GM12878 (cell line): ENCODE measurements at regions not wholly inside any gene's neighbourhood (a gene's known extent, or its start where the extent isn't known, plus 50 kb on each side); places are given as distances from the start of the nearest gene placed in this dataset.

Experiments
- ATAC-seq: fragments of 200-7000 bp; cut with Tn5 transposase; 3 replicates; pipeline ENCODE4 v1.9.1; 2020; ENCODE audit warnings: mild to moderate bottlenecking, moderate library complexity
- BruUV-seq: library from RNA; stranded (reverse); fragments of 400-500 nt; replicated peaks from 2 replicates; lab custom pipeline; 2021; lab: Mats Ljungman, UMichigan
- CTCF ChIA-PET: fragments of 300-600 bp; sonication (Branson Sonifier 250); formaldehyde crosslinking; extraction: SDS; loops from one replicate; lab custom pipeline; 2021; ENCODE audit warnings: inconsistent platforms; lab: Yijun Ruan, JAX
- POLR2A ChIA-PET: fragments of 350-600 bp; formaldehyde crosslinking; extraction: SDS; loops from one replicate; lab custom pipeline; 2021; ENCODE audit warnings: inconsistent platforms; lab: Charles Lee
- RAD21 ChIA-PET: fragments of 300-600 bp; sonication (Branson Sonifier 250); formaldehyde crosslinking; loops from one replicate; lab custom pipeline; 2023; ENCODE audit warnings: antibody characterized with exemption; ENCODE audit not compliant: unreplicated experiment; lab: Charles Lee
- SMC1A ChIA-PET: fragments of 300-600 bp; sonication (Branson Sonifier 250); formaldehyde crosslinking; loops from one replicate; lab custom pipeline; 2023; ENCODE audit not compliant: unreplicated experiment, uncharacterized antibody; lab: Charles Lee
- DNase-seq: peaks from one replicate; pipeline ENCODE4 v3.0.0-alpha.2; 2011; ENCODE audit warnings: low read depth, low spot score
- FAIRE-seq: peaks from 3 replicates; lab custom pipeline; 2011; peaks lifted over from hg19 to GRCh38; lab: Jason Lieb, UNC
- H2AFZ ChIP-seq: 2 replicates; pipeline ENCODE4 v1.6.0; 2011; ENCODE audit warnings: low read depth, low read length, control low read depth; ENCODE audit not compliant: control insufficient read depth
- H3K27ac ChIP-seq: 2 replicates; pipeline ENCODE4 v1.5.1; 2011; ENCODE audit warnings: control low read depth; ENCODE audit not compliant: control insufficient read depth, insufficient read depth
- H3K27me3 ChIP-seq, 2 experiments: replicated peaks in 1 of 2; 2 replicates each; pipeline versions ENCODE4 v1.6.0 to v1.6.1; 2011; ENCODE audit warnings: low read length in 1 of 2; ENCODE audit not compliant: control insufficient read depth in 2 of 2, insufficient read depth in 2 of 2
- H3K36me3 ChIP-seq, 2 experiments: 2 replicates each; pipeline ENCODE4 v1.5.1; 2011; ENCODE audit warnings: low read length in 1 of 2; ENCODE audit not compliant: control insufficient read depth in 2 of 2, insufficient read depth in 2 of 2
- H3K4me1 ChIP-seq: 2 replicates; pipeline ENCODE4 v1.6.1; 2011; ENCODE audit warnings: mild to moderate bottlenecking, low read length, moderate library complexity, mixed read lengths; ENCODE audit not compliant: control insufficient read depth, insufficient read depth
- H3K4me2 ChIP-seq: 2 replicates; pipeline ENCODE4 v1.6.0; 2011; ENCODE audit warnings: control low read depth; ENCODE audit not compliant: control insufficient read depth, insufficient read depth
- H3K4me3 ChIP-seq: fragments of 200-600 bp; sonication (generic); 2 replicates; pipeline ENCODE4 v1.5.1; 2016
- H3K79me2 ChIP-seq: 2 replicates; pipeline ENCODE4 v1.6.0; 2011; ENCODE audit warnings: low read length; ENCODE audit not compliant: control insufficient read depth, insufficient read depth
- H3K9ac ChIP-seq: 2 replicates; pipeline ENCODE4 v1.8.0; 2011; ENCODE audit warnings: low read length, control low read depth, mixed read lengths; ENCODE audit not compliant: control insufficient read depth, insufficient read depth
- H3K9me3 ChIP-seq: replicated peaks from 3 replicates; pipeline ENCODE4 v1.5.1; 2011; ENCODE audit warnings: mild to moderate bottlenecking, low read length; ENCODE audit not compliant: control insufficient read depth, insufficient read depth
- H4K20me1 ChIP-seq: 2 replicates; pipeline ENCODE4 v1.6.0; 2011; ENCODE audit not compliant: control insufficient read depth, insufficient read depth
- ASH2L ChIP-seq: fragments of 300-600, 200-600 bp; sonication (generic); IDR thresholded peaks from 2 replicates; pipeline ENCODE4 v1.6.1; 2017; ENCODE audit warnings: low read depth, mild to moderate bottlenecking, borderline replicate concordance
- CBX3 ChIP-seq: fragments of 200-600 bp; sonication (generic); IDR thresholded peaks from 2 replicates; pipeline ENCODE4 v1.6.1; 2016; ENCODE audit warnings: low read depth, borderline replicate concordance
- ELK1 ChIP-seq: IDR thresholded peaks from 2 replicates; pipeline ENCODE4 v1.6.1; 2012; ENCODE audit warnings: low read depth, low read length, improper control_type of control experiment
- GATAD2B ChIP-seq: fragments of 450-650 bp; conservative IDR thresholded peaks from 2 replicates; pipeline ENCODE4 v1.6.1; 2017; ENCODE audit warnings: low read depth, mild to moderate bottlenecking, moderate library complexity
- IKZF1 ChIP-seq: fragments of 450-650 bp; conservative IDR thresholded peaks from 2 replicates; pipeline ENCODE4 v1.6.1; 2017; ENCODE audit warnings: antibody characterized with exemption, mild to moderate bottlenecking
- JUNB ChIP-seq: IDR thresholded peaks from 2 replicates; pipeline ENCODE4 v1.6.1; 2016; ENCODE audit warnings: antibody characterized with exemption, mild to moderate bottlenecking
- MXI1 ChIP-seq: fragments of 150-350 bp; IDR thresholded peaks from 2 replicates; pipeline ENCODE4 v1.6.1; 2011; ENCODE audit warnings: low read depth, mild to moderate bottlenecking, inconsistent platforms, low read length, improper control_type of control experiment
- NFYB ChIP-seq: IDR thresholded peaks from 2 replicates; pipeline ENCODE4 v1.6.1; 2011; ENCODE audit warnings: low read depth, mild to moderate bottlenecking, low read length, improper control_type of control experiment, moderate library complexity; ENCODE audit not compliant: insufficient read depth
- WGBS: methylation state at CpG from one replicate; pipeline ENCODE4 v1.1.6; 2016; ENCODE audit warnings: low lambda C conversion rate; ENCODE audit not compliant: insufficient replicate concordance, insufficient coverage; ENCODE audit errors: missing lambda C conversion rate; 5-methylcytosine and 5-hydroxymethylcytosine counted together
- in situ Hi-C: fragments of 300-500 bp; cut with MboI; formaldehyde crosslinking; loops from 9 replicates; pipeline ENCODE4 v1.14.3; 2018; ENCODE audit warnings: mixed read lengths
- intact Hi-C: fragments of 100-400 bp; cut with micrococcal nuclease; formaldehyde crosslinking; loops from one replicate; pipeline ENCODE4 v1.14.2; 2022; ENCODE audit not compliant: unreplicated experiment
- TF ChIP-seq, protein P1 (sequence below): fragments of 450-650 bp; IDR thresholded peaks from 2 replicates; pipeline ENCODE4 v1.6.1; 2017; ENCODE audit warnings: low read depth, mild to moderate bottlenecking, moderate library complexity

DNA sequence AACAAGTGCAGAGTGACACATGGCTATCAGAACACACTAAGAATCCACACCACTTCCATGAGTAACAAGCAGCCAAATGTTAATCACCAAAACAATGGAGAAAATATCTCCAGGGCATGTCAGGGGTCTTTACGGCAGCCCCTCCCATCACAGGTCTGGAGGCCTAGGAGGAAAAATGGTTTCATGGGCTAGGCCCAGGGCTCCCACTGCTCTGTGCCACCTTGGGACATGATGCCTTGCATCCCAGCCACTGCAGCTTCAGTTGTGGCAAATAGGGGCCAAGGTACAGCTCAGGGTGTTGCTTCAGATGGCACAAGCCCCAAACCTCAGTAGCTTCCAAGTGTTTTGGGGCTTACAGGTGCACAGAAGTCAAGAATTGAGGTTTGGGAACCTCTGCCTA is 66.6 kb downstream of the NEURL3 start:
- Histone ChIP-seq H3K9me3 (peaks cover 9% of the 10 kb centered on the region; the same call in 2 of the 3 replicates), H3K4me2 (no peak overlapping the region), H3K4me3 (no peak overlapping the region), H3K9ac (no peak overlapping the region), H3K79me2 (no peaks in the 10 kb centered on the region), H3K27me3 (no peaks in the 10 kb centered on the region), H3K4me1 (no peaks in the 10 kb centered on the region), H3K27ac (no peak overlapping the region), H4K20me1 (no peaks in the 10 kb centered on the region), H3K36me3 (no peaks in the 10 kb centered on the region), H2AFZ (no peak overlapping the region)
- DNase-seq = no peak
- no TSS peak for BruUV-seq
- no peak for TF ChIP-seq MXI1
- no peak for TF ChIP-seq ASH2L
- TF ChIP-seq JUNB = no peak
- TF ChIP-seq NFYB = no peak
- no peak for TF ChIP-seq ELK1
- no peak for TF ChIP-seq GATAD2B
- no peak for TF ChIP-seq CBX3
- no peak for TF ChIP-seq IKZF1
- TF ChIP-seq, protein P1, sequence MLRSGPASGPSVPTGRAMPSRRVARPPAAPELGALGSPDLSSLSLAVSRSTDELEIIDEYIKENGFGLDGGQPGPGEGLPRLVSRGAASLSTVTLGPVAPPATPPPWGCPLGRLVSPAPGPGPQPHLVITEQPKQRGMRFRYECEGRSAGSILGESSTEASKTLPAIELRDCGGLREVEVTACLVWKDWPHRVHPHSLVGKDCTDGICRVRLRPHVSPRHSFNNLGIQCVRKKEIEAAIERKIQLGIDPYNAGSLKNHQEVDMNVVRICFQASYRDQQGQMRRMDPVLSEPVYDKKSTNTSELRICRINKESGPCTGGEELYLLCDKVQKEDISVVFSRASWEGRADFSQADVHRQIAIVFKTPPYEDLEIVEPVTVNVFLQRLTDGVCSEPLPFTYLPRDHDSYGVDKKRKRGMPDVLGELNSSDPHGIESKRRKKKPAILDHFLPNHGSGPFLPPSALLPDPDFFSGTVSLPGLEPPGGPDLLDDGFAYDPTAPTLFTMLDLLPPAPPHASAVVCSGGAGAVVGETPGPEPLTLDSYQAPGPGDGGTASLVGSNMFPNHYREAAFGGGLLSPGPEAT = no peak
- ChIA-PET CTCF (no interaction called here), RAD21 (no interaction called here), POLR2A (no interaction called here), SMC1A (no interaction called here)
- FAIRE-seq = no peak
- intact Hi-C loops = no loop called here
- WGBS = 46% methylated on average over 1 of the region's 1 CpG
- no peak for ATAC-seq
- in situ Hi-C loops = no loop called here
